Mesenchymal stem cell (in vitro differentiated cells and primary cell): ENCODE measurements at regions not wholly inside any gene's neighbourhood (a gene's known extent, or its start where the extent isn't known, plus 50 kb on each side); places are given as distances from the start of the nearest gene placed in this dataset.

Experiments
- DNase-seq: peaks from one replicate; pipeline ENCODE4 v3.0.0-alpha.2; 2013
- H2AFZ ChIP-seq: one replicate; pipeline ENCODE4 v1.6.1; 2013; ENCODE audit warnings: low read depth, mild to moderate bottlenecking, control low read depth, inconsistent platforms, low read length, moderate library complexity
- H2AK5ac ChIP-seq: 2 replicates; pipeline ENCODE4 v1.6.1; 2013; ENCODE audit warnings: low read length, moderate library complexity, mild to moderate bottlenecking, inconsistent platforms; ENCODE audit not compliant: severe bottlenecking
- H2BK120ac ChIP-seq: one replicate; pipeline ENCODE4 v1.6.1; 2013; ENCODE audit warnings: low read depth, mild to moderate bottlenecking, inconsistent platforms, low read length, moderate library complexity
- H2BK12ac ChIP-seq, 2 experiments: one replicate each; pipeline ENCODE4 v1.6.1; 2013; ENCODE audit warnings: inconsistent platforms in 2 of 2, low read length in 2 of 2, mild to moderate bottlenecking in 2 of 2, moderate library complexity in 2 of 2, control low read depth in 1 of 2
- H2BK15ac ChIP-seq: one replicate; pipeline ENCODE4 v1.6.1; 2013; ENCODE audit warnings: mild to moderate bottlenecking, low read depth, inconsistent platforms; ENCODE audit not compliant: poor library complexity, severe bottlenecking
- H2BK5ac ChIP-seq: 2 replicates; pipeline ENCODE4 v1.6.1; 2013; ENCODE audit warnings: low read depth, mild to moderate bottlenecking, low read length, control low read depth, inconsistent platforms; ENCODE audit not compliant: poor library complexity, severe bottlenecking
- H3K14ac ChIP-seq, 2 experiments: one replicate each; pipeline ENCODE4 v1.6.1; 2013; ENCODE audit warnings: inconsistent platforms in 2 of 2, low read length in 2 of 2, control low read depth in 1 of 2, mild to moderate bottlenecking in 1 of 2, moderate library complexity in 1 of 2
- H3K18ac ChIP-seq, 2 experiments: one replicate each; pipeline ENCODE4 v1.6.1; 2013; ENCODE audit warnings: inconsistent platforms in 2 of 2, low read length in 2 of 2, control low read depth in 1 of 2, low read depth in 1 of 2, mild to moderate bottlenecking in 1 of 2
- H3K23ac ChIP-seq, 2 experiments: one replicate each; pipeline ENCODE4 v1.6.1; 2013; ENCODE audit warnings: inconsistent platforms in 2 of 2, low read length in 2 of 2, mild to moderate bottlenecking in 2 of 2, moderate library complexity in 2 of 2, control low read depth in 1 of 2
- H3K27ac ChIP-seq: 2 replicates; pipeline ENCODE4 v1.5.1; 2013; ENCODE audit warnings: mild to moderate bottlenecking, moderate library complexity, low read length, control low read depth, inconsistent platforms; ENCODE audit not compliant: poor library complexity, severe bottlenecking
- H3K27me3 ChIP-seq, 2 experiments: 2 replicates each; pipeline versions ENCODE4 v1.6.1 to v1.7.0; 2013; ENCODE audit warnings: low read length in 2 of 2, mild to moderate bottlenecking in 2 of 2, moderate library complexity in 2 of 2, control low read depth in 1 of 2, inconsistent platforms in 1 of 2; ENCODE audit not compliant: control insufficient read depth in 1 of 2, insufficient read depth in 1 of 2
- H3K36me3 ChIP-seq, 2 experiments: 2 replicates each; pipeline versions ENCODE4 v1.6.1 to v1.7.0; 2013; ENCODE audit warnings: low read length in 2 of 2, control low read depth in 1 of 2, inconsistent platforms in 1 of 2, low read depth in 1 of 2, mild to moderate bottlenecking in 1 of 2; ENCODE audit not compliant: insufficient read depth in 2 of 2, control insufficient read depth in 1 of 2
- H3K4ac ChIP-seq, 2 experiments: one replicate each; pipeline ENCODE4 v1.6.1; 2013; ENCODE audit warnings: inconsistent platforms in 2 of 2, low read length in 2 of 2, mild to moderate bottlenecking in 2 of 2, moderate library complexity in 2 of 2, control low read depth in 1 of 2, low read depth in 1 of 2
- H3K4me1 ChIP-seq: 2 replicates; pipeline ENCODE4 v1.6.1; 2013; ENCODE audit warnings: low read depth, low read length, control low read depth; ENCODE audit not compliant: control insufficient read depth, insufficient read depth
- H3K4me2 ChIP-seq: 2 replicates; pipeline ENCODE4 v1.6.1; 2013; ENCODE audit warnings: low read length, mild to moderate bottlenecking, inconsistent platforms; ENCODE audit not compliant: poor library complexity, severe bottlenecking
- H3K4me3 ChIP-seq, 2 experiments: 2 replicates each; pipeline versions ENCODE4 v1.5.1 to v1.7.0; 2013; ENCODE audit warnings: low read length in 2 of 2, mild to moderate bottlenecking in 2 of 2, control low read depth in 1 of 2, low read depth in 1 of 2; ENCODE audit not compliant: insufficient read depth in 1 of 2
- H3K79me1 ChIP-seq: replicated peaks from 2 replicates; pipeline ENCODE4 v1.6.1; 2013; ENCODE audit warnings: mild to moderate bottlenecking, control low read depth, low read length, inconsistent platforms; ENCODE audit not compliant: poor library complexity, severe bottlenecking
- H3K9ac ChIP-seq: 2 replicates; pipeline ENCODE4 v1.7.0; 2013; ENCODE audit warnings: mild to moderate bottlenecking, low read length, moderate library complexity
- H3K9me3 ChIP-seq: 2 replicates; pipeline ENCODE4 v1.7.0; 2013; ENCODE audit warnings: mild to moderate bottlenecking, low read length; ENCODE audit not compliant: control insufficient read depth
- H4K8ac ChIP-seq: one replicate; pipeline ENCODE4 v1.6.1; 2013; ENCODE audit warnings: inconsistent platforms, mild to moderate bottlenecking, low read length, moderate library complexity
- H4K91ac ChIP-seq: one replicate; pipeline ENCODE4 v1.6.1; 2013; ENCODE audit warnings: mild to moderate bottlenecking, low read length, inconsistent platforms
- WGBS: methylation state at CpG from one replicate; pipeline ENCODE4 v1.1.7; 2013; ENCODE audit warnings: mixed read lengths; 5-methylcytosine and 5-hydroxymethylcytosine counted together

GRCh38 chr4:12973522-12973921 lies 510.6 kb downstream of the RAB28 start:
- H3K27ac ChIP-seq = no peak overlapping the region
- H2BK12ac ChIP-seq = no peak overlapping the region
- no peaks in the 10 kb centered on the region for H3K79me1 ChIP-seq
- H3K23ac ChIP-seq = no peak overlapping the region
- no peak overlapping the region for H2BK120ac ChIP-seq
- no peak overlapping the region for H2AFZ ChIP-seq
- H3K27me3 ChIP-seq = no peaks in the 10 kb centered on the region
- no peak overlapping the region for H4K91ac ChIP-seq
- H3K4ac ChIP-seq = no peak overlapping the region
- no peak for DNase-seq
- H4K8ac ChIP-seq = no peak overlapping the region
- no peak overlapping the region for H3K14ac ChIP-seq
- H3K4me1 ChIP-seq = no peaks in the 10 kb centered on the region
- H3K9me3 ChIP-seq = no peaks in the 10 kb centered on the region
- no peak overlapping the region for H2AK5ac ChIP-seq
- H3K9ac ChIP-seq = no peak overlapping the region
- 71% methylated on average over 2 of the region's 2 CpGs for WGBS
- no peak overlapping the region for H2BK15ac ChIP-seq
- no peaks in the 10 kb centered on the region for H3K36me3 ChIP-seq
- no peak overlapping the region for H3K4me3 ChIP-seq
- no peak overlapping the region for H3K18ac ChIP-seq
- no peak overlapping the region for H3K4me2 ChIP-seq
- H2BK5ac ChIP-seq = no peak overlapping the region

GRCh38 chr4:12968345-12968744 lies 515.8 kb downstream of the RAB28 start:
- no peak for DNase-seq
- no peaks in the 10 kb centered on the region for H3K27me3 ChIP-seq
- no peak overlapping the region for H2AFZ ChIP-seq
- no peak overlapping the region for H3K23ac ChIP-seq
- no peak overlapping the region for H2BK15ac ChIP-seq
- WGBS = 100% methylated on average over 1 of the region's 4 CpGs
- no peak overlapping the region for H2BK120ac ChIP-seq
- no peaks in the 10 kb centered on the region for H3K4me1 ChIP-seq
- no peak overlapping the region for H3K27ac ChIP-seq
- H2AK5ac ChIP-seq = no peak overlapping the region
- H2BK5ac ChIP-seq = no peak overlapping the region
- H3K36me3 ChIP-seq = no peaks in the 10 kb centered on the region
- H3K18ac ChIP-seq = no peak overlapping the region
- H3K9me3 ChIP-seq = no peaks in the 10 kb centered on the region
- H2BK12ac ChIP-seq = no peak overlapping the region
- no peak overlapping the region for H3K4ac ChIP-seq
- no peaks in the 10 kb centered on the region for H3K79me1 ChIP-seq
- H3K4me2 ChIP-seq = no peak overlapping the region
- H3K9ac ChIP-seq = no peak overlapping the region
- no peak overlapping the region for H3K14ac ChIP-seq
- H3K4me3 ChIP-seq = no peak overlapping the region
- no peak overlapping the region for H4K91ac ChIP-seq
- no peak overlapping the region for H4K8ac ChIP-seq

GRCh38 chr4:12966726-12967125 lies 517.4 kb downstream of the RAB28 start:
- Histone ChIP-seq H2BK5ac (no peak overlapping the region), H3K36me3 (no peaks in the 10 kb centered on the region), H2AK5ac (no peak overlapping the region), H4K91ac (no peak overlapping the region), H3K4me3 (no peak overlapping the region), H3K9ac (no peak overlapping the region), H3K4me1 (no peaks in the 10 kb centered on the region), H3K14ac (no peak overlapping the region), H3K18ac (no peak overlapping the region), H4K8ac (no peak overlapping the region), H2BK15ac (no peak overlapping the region), H3K79me1 (no peaks in the 10 kb centered on the region), H2AFZ (no peak overlapping the region), H3K23ac (no peak overlapping the region), H3K9me3 (no peaks in the 10 kb centered on the region), H2BK120ac (no peak overlapping the region), H3K4me2 (no peak overlapping the region), H3K27me3 (no peaks in the 10 kb centered on the region), H2BK12ac (no peak overlapping the region), H3K27ac (no peak overlapping the region), H3K4ac (no peak overlapping the region)
- WGBS = 87% methylated on average over 5 of the region's 5 CpGs
- no peak for DNase-seq

GRCh38 chr4:12965334-12965733 lies 518.8 kb downstream of the RAB28 start:
- Histone ChIP-seq H3K9ac (no peak overlapping the region), H3K4me3 (no peak overlapping the region), H3K4me1 (no peaks in the 10 kb centered on the region), H3K27ac (no peak overlapping the region), H3K4me2 (no peak overlapping the region), H3K79me1 (no peaks in the 10 kb centered on the region), H3K18ac (no peak overlapping the region), H3K9me3 (no peaks in the 10 kb centered on the region), H2AK5ac (no peak overlapping the region), H2AFZ (no peak overlapping the region), H3K36me3 (no peaks in the 10 kb centered on the region), H2BK15ac (no peak overlapping the region), H3K4ac (no peak overlapping the region), H3K14ac (no peak overlapping the region), H3K23ac (no peak overlapping the region), H2BK5ac (no peak overlapping the region), H2BK12ac (no peak overlapping the region), H4K91ac (no peak overlapping the region), H3K27me3 (no peaks in the 10 kb centered on the region), H2BK120ac (no peak overlapping the region), H4K8ac (no peak overlapping the region)
- 82% methylated on average over 3 of the region's 4 CpGs for WGBS
- DNase-seq = no peak
